ENCODE measurements at regions not wholly inside any gene's neighbourhood (a gene's known extent, or its start where the extent isn't known, plus 50 kb on each side); places are given as distances from the start of the nearest gene placed in this dataset.

DNA sequence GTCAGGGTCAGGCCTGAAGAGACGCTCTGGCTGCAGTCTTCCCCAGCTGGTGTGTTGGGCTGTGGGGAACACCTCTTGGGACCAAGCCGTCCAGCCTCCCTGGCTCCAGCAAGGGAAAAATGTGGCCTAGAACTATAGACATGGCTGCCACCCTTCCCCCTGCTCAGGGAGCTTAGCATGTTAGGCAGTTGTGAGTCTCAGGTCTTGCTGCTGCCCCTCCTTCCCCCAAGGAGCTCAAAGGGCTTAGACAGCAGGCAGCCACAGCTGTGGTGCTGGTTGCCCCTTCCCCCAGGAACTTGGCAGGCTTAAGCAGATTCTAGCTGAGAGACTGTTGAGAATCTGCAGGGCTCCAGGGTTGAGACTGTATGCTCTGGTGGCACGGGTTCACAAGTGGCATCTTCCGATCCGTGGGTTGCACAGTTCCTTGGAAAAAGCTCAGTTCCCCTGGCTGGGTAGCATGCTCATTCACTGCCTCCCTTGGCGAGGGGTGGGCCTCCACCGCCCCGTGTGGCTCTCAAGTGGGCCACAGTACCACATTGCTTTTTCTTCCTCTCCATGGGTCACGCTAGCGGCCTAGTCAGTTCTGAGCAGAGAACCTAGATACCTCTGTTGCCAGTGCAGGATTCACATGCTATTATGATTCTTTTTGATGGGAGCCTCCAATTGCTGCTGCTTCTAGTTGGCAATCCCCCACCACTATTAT is 1258.6 kb downstream of the OLFM4 start:
- ChIA-PET POLR2A (ENCODE audit: low non-redundant PET) (no interaction called here), CTCF (no interaction called here)
- TF ChIP-seq, protein P1, sequence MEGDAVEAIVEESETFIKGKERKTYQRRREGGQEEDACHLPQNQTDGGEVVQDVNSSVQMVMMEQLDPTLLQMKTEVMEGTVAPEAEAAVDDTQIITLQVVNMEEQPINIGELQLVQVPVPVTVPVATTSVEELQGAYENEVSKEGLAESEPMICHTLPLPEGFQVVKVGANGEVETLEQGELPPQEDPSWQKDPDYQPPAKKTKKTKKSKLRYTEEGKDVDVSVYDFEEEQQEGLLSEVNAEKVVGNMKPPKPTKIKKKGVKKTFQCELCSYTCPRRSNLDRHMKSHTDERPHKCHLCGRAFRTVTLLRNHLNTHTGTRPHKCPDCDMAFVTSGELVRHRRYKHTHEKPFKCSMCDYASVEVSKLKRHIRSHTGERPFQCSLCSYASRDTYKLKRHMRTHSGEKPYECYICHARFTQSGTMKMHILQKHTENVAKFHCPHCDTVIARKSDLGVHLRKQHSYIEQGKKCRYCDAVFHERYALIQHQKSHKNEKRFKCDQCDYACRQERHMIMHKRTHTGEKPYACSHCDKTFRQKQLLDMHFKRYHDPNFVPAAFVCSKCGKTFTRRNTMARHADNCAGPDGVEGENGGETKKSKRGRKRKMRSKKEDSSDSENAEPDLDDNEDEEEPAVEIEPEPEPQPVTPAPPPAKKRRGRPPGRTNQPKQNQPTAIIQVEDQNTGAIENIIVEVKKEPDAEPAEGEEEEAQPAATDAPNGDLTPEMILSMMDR (conservative IDR thresholded peaks at IDR 0.05; ENCODE audit: low read depth, low read length), result no peak
- no peak for TF ChIP-seq EZH2 (IDR thresholded peaks at IDR 0.05; ENCODE audit: borderline replicate concordance, low read depth, low read length, poor library complexity, severe bottlenecking)
- H3K27me3 ChIP-seq (replicated peaks; ENCODE audit: insufficient read depth, low read depth, low read length, poor library complexity), result no peaks in the 10 kb centered on the region
- H3K4me1 ChIP-seq (ENCODE audit: insufficient read depth, low read length, poor library complexity, severe bottlenecking), result no peaks in the 10 kb centered on the region
- no peaks in the 10 kb centered on the region for H3K36me3 ChIP-seq (ENCODE audit: insufficient read depth, low read length, poor library complexity, severe bottlenecking)
- no peak for DNase-seq (ENCODE audit: low spot score)
- H3K4me3 ChIP-seq (ENCODE audit: low read depth, low read length, poor library complexity, severe bottlenecking), result no peak overlapping the region
- no peak overlapping the region for H3K27ac ChIP-seq (ENCODE audit: low read depth, low read length, poor library complexity, severe bottlenecking)
- intact Hi-C loops (cut with micrococcal nuclease; ENCODE audit: unreplicated experiment), result no loop called here
- BruUV-seq (replicated peaks), result no TSS peak
- H3K9me3 ChIP-seq (ENCODE audit: low read depth, low read length, poor library complexity, severe bottlenecking), result peaks cover 8% of the 10 kb centered on the region

DNA sequence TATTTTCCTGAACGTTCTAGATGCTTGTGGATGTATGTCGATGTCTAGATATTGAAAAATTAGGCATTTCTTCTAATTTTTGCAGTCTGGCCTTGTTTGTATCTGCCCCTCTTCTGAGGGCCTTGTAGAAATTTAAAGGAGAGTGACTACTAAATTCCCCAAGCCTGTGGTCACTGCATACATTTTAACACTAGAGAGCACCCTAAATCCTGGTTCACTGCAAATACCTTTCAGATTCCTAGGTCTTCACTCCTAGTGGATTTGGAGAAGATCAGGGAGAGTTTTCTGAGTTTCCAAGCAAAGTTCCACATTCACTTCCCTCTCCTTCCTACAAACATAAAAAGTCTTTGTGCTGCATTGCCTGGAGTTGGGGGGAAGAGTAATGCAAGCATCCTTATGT is 1272.5 kb downstream of the OLFM4 start:
- POLR2A ChIA-PET (ENCODE audit: low non-redundant PET), result no interaction called here
- no peak overlapping the region for H3K4me3 ChIP-seq (ENCODE audit: low read depth, low read length, poor library complexity, severe bottlenecking)
- no peak for DNase-seq (ENCODE audit: low spot score)
- H3K27me3 ChIP-seq (replicated peaks; ENCODE audit: insufficient read depth, low read depth, low read length, poor library complexity), result no peaks in the 10 kb centered on the region
- CTCF ChIA-PET, result no interaction called here
- H3K36me3 ChIP-seq (ENCODE audit: insufficient read depth, low read length, poor library complexity, severe bottlenecking), result no peaks in the 10 kb centered on the region
- H3K9me3 ChIP-seq (ENCODE audit: low read depth, low read length, poor library complexity, severe bottlenecking), result no peaks in the 10 kb centered on the region
- H3K27ac ChIP-seq (ENCODE audit: low read depth, low read length, poor library complexity, severe bottlenecking), result no peak overlapping the region
- no peak for TF ChIP-seq EZH2 (IDR thresholded peaks at IDR 0.05; ENCODE audit: borderline replicate concordance, low read depth, low read length, poor library complexity, severe bottlenecking)
- TF ChIP-seq, protein P1 (conservative IDR thresholded peaks at IDR 0.05; ENCODE audit: low read depth, low read length), result no peak
- no TSS peak for BruUV-seq (replicated peaks)
- intact Hi-C loops (cut with micrococcal nuclease; ENCODE audit: unreplicated experiment), result no loop called here
- H3K4me1 ChIP-seq (ENCODE audit: insufficient read depth, low read length, poor library complexity, severe bottlenecking), result no peaks in the 10 kb centered on the region

DNA sequence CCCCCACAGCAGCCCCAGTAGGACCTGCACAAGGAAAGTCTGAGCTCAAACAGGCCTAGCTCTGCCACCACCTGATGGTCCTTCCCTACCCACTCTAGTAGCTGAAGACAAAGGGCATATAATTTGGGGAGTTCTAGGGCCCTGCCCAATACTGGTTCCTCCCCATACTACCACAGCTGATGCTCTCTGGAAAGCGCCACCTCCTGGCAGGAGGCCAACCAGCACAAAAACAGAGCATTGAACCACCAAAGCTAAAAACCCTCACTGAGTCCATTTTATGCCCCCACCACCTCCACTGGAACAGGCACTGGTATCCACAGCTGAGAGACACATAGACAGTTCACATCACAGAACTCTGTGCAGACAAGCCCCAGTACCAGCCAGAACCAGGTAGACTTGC is 1276.8 kb downstream of the OLFM4 start:
- Histone ChIP-seq H3K4me3 (ENCODE audit: low read depth, low read length, poor library complexity, severe bottlenecking) (no peak overlapping the region), H3K4me1 (ENCODE audit: insufficient read depth, low read length, poor library complexity, severe bottlenecking) (no peaks in the 10 kb centered on the region), H3K27ac (ENCODE audit: low read depth, low read length, poor library complexity, severe bottlenecking) (no peak overlapping the region), H3K9me3 (ENCODE audit: low read depth, low read length, poor library complexity, severe bottlenecking) (no peaks in the 10 kb centered on the region), H3K27me3 (replicated peaks; ENCODE audit: insufficient read depth, low read depth, low read length, poor library complexity) (no peaks in the 10 kb centered on the region), H3K36me3 (ENCODE audit: insufficient read depth, low read length, poor library complexity, severe bottlenecking) (no peaks in the 10 kb centered on the region)
- intact Hi-C loops (cut with micrococcal nuclease; ENCODE audit: unreplicated experiment), result no loop called here
- POLR2A ChIA-PET (ENCODE audit: low non-redundant PET), result interaction anchor here (0.5 kb wide), 1 partner anchor 105 kb away, joined by 3 read pairs; no protein-coding TSS in a partner anchor
- TF ChIP-seq EZH2 (IDR thresholded peaks at IDR 0.05; ENCODE audit: borderline replicate concordance, low read depth, low read length, poor library complexity, severe bottlenecking), result no peak
- TF ChIP-seq, protein P1 (conservative IDR thresholded peaks at IDR 0.05; ENCODE audit: low read depth, low read length), result no peak
- CTCF ChIA-PET, result no interaction called here
- no TSS peak for BruUV-seq (replicated peaks)
- DNase-seq (ENCODE audit: low spot score), result no peak
